H1 (cell line): ENCODE measurements at regions not wholly inside any gene's neighbourhood (a gene's known extent, or its start where the extent isn't known, plus 50 kb on each side); places are given as distances from the start of the nearest gene placed in this dataset.

Experiments used
- BCL11A ChIP-seq, 2 experiments: IDR thresholded peaks; one replicate each; pipeline ENCODE4 v1.6.1; 2011; ENCODE audit warnings: low read depth in 2 of 2, low read length in 2 of 2, mild to moderate bottlenecking in 2 of 2
- CEBPB ChIP-seq: IDR thresholded peaks from 2 replicates; pipeline ENCODE4 v1.6.1; 2012; ENCODE audit warnings: low read depth, low read length
- EZH2 ChIP-seq: fragments of 200-600 bp; sonication (generic); IDR thresholded peaks from 2 replicates; pipeline ENCODE4 v1.7.1; 2012; ENCODE audit warnings: low read depth, mild to moderate bottlenecking, moderate library complexity, low read length, inconsistent platforms; ENCODE audit not compliant: severe bottlenecking
- JUND ChIP-seq: IDR thresholded peaks from 2 replicates; pipeline ENCODE4 v1.6.1; 2011; ENCODE audit warnings: mild to moderate bottlenecking, improper control_type of control experiment, low read length
- POLR2A ChIP-seq, 2 experiments: IDR thresholded peaks; 1 replicate in 1 of 2; 2 replicates in 1 of 2; pipeline ENCODE4 v1.6.1; 2011; ENCODE audit warnings: low read depth in 2 of 2, low read length in 2 of 2, mild to moderate bottlenecking in 2 of 2; ENCODE audit errors: control extremely low read depth in 1 of 2
- POLR2AphosphoS5 ChIP-seq: IDR thresholded peaks from 2 replicates; pipeline ENCODE4 v1.6.1; 2011; ENCODE audit warnings: low read depth, low read length
- RAD21 ChIP-seq, 2 experiments: IDR thresholded peaks in 1 of 2; conservative IDR thresholded peaks in 1 of 2; 2 replicates each; pipeline ENCODE4 v1.6.1; 2011; ENCODE audit warnings: low read depth in 2 of 2, low read length in 2 of 2, improper control_type of control experiment in 1 of 2, inconsistent platforms in 1 of 2, mild to moderate bottlenecking in 1 of 2, moderate library complexity in 1 of 2
- TCF12 ChIP-seq: IDR thresholded peaks from 2 replicates; pipeline ENCODE4 v1.6.1; 2011; ENCODE audit warnings: low read depth, mild to moderate bottlenecking, low read length
- TF ChIP-seq, protein P1 (sequence below), 3 experiments: IDR thresholded peaks; 1 replicate in 2 of 3; 2 replicates in 1 of 3; pipeline versions ENCODE4 v1.5.1 to v1.6.1; 2011; ENCODE audit warnings: low read length in 3 of 3, mild to moderate bottlenecking in 3 of 3, inconsistent platforms in 2 of 3, low read depth in 1 of 3, moderate library complexity in 1 of 3; ENCODE audit not compliant: insufficient read depth in 1 of 3; ENCODE audit errors: control extremely low read depth in 1 of 3
- TF ChIP-seq, protein P2 (sequence below): fragments of 300-600 bp; sonication (generic); IDR thresholded peaks from 2 replicates; pipeline ENCODE4 v1.7.1; 2012; ENCODE audit warnings: low read length, moderate library complexity, mild to moderate bottlenecking, inconsistent platforms; ENCODE audit not compliant: insufficient replicate concordance

DNA sequence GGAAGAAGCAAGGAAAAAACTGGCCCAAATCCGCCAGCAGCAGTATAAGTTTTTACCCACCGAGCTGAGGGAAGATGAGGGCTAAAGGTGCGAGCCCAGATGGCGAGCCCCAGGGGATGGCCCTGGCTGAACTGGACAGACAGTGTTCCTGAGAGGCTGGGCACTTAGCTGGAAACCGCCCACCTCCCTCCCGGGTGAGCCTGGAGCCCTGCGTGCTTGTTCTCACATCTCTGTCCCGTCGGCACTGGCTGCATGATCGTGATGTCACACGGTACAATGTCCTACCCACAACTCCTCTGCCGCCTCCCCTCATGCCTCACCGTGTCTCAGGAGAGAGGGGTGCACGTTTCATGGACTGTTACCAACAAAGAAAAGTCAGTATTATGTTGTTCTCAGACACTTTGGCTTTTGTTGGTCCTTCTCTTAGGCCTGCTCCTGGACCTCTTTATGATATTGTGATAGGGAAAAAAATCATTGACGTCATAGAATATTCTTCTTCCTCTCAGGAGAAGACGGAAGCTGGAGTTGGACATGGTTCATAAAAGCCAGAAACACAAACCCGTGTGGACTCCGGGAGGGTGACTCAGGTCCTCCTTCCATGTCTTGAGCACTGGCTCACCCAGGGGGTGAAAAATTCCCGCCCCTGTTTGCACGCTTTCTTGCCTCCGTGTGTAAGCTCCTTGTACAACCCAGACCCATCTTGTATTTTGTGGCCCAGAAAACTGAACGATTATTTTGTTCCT lies 201.8 kb upstream of the TPM1 start:
- TF ChIP-seq, protein P1, sequence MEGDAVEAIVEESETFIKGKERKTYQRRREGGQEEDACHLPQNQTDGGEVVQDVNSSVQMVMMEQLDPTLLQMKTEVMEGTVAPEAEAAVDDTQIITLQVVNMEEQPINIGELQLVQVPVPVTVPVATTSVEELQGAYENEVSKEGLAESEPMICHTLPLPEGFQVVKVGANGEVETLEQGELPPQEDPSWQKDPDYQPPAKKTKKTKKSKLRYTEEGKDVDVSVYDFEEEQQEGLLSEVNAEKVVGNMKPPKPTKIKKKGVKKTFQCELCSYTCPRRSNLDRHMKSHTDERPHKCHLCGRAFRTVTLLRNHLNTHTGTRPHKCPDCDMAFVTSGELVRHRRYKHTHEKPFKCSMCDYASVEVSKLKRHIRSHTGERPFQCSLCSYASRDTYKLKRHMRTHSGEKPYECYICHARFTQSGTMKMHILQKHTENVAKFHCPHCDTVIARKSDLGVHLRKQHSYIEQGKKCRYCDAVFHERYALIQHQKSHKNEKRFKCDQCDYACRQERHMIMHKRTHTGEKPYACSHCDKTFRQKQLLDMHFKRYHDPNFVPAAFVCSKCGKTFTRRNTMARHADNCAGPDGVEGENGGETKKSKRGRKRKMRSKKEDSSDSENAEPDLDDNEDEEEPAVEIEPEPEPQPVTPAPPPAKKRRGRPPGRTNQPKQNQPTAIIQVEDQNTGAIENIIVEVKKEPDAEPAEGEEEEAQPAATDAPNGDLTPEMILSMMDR (IDR thresholded peaks at IDR 0.05; ENCODE audit: control extremely low read depth in 1 of 3, insufficient read depth in 1 of 3, low read depth in 1 of 3, low read length in 3 of 3), result no peak
- TF ChIP-seq TCF12, result no peak
- TF ChIP-seq, protein P2, sequence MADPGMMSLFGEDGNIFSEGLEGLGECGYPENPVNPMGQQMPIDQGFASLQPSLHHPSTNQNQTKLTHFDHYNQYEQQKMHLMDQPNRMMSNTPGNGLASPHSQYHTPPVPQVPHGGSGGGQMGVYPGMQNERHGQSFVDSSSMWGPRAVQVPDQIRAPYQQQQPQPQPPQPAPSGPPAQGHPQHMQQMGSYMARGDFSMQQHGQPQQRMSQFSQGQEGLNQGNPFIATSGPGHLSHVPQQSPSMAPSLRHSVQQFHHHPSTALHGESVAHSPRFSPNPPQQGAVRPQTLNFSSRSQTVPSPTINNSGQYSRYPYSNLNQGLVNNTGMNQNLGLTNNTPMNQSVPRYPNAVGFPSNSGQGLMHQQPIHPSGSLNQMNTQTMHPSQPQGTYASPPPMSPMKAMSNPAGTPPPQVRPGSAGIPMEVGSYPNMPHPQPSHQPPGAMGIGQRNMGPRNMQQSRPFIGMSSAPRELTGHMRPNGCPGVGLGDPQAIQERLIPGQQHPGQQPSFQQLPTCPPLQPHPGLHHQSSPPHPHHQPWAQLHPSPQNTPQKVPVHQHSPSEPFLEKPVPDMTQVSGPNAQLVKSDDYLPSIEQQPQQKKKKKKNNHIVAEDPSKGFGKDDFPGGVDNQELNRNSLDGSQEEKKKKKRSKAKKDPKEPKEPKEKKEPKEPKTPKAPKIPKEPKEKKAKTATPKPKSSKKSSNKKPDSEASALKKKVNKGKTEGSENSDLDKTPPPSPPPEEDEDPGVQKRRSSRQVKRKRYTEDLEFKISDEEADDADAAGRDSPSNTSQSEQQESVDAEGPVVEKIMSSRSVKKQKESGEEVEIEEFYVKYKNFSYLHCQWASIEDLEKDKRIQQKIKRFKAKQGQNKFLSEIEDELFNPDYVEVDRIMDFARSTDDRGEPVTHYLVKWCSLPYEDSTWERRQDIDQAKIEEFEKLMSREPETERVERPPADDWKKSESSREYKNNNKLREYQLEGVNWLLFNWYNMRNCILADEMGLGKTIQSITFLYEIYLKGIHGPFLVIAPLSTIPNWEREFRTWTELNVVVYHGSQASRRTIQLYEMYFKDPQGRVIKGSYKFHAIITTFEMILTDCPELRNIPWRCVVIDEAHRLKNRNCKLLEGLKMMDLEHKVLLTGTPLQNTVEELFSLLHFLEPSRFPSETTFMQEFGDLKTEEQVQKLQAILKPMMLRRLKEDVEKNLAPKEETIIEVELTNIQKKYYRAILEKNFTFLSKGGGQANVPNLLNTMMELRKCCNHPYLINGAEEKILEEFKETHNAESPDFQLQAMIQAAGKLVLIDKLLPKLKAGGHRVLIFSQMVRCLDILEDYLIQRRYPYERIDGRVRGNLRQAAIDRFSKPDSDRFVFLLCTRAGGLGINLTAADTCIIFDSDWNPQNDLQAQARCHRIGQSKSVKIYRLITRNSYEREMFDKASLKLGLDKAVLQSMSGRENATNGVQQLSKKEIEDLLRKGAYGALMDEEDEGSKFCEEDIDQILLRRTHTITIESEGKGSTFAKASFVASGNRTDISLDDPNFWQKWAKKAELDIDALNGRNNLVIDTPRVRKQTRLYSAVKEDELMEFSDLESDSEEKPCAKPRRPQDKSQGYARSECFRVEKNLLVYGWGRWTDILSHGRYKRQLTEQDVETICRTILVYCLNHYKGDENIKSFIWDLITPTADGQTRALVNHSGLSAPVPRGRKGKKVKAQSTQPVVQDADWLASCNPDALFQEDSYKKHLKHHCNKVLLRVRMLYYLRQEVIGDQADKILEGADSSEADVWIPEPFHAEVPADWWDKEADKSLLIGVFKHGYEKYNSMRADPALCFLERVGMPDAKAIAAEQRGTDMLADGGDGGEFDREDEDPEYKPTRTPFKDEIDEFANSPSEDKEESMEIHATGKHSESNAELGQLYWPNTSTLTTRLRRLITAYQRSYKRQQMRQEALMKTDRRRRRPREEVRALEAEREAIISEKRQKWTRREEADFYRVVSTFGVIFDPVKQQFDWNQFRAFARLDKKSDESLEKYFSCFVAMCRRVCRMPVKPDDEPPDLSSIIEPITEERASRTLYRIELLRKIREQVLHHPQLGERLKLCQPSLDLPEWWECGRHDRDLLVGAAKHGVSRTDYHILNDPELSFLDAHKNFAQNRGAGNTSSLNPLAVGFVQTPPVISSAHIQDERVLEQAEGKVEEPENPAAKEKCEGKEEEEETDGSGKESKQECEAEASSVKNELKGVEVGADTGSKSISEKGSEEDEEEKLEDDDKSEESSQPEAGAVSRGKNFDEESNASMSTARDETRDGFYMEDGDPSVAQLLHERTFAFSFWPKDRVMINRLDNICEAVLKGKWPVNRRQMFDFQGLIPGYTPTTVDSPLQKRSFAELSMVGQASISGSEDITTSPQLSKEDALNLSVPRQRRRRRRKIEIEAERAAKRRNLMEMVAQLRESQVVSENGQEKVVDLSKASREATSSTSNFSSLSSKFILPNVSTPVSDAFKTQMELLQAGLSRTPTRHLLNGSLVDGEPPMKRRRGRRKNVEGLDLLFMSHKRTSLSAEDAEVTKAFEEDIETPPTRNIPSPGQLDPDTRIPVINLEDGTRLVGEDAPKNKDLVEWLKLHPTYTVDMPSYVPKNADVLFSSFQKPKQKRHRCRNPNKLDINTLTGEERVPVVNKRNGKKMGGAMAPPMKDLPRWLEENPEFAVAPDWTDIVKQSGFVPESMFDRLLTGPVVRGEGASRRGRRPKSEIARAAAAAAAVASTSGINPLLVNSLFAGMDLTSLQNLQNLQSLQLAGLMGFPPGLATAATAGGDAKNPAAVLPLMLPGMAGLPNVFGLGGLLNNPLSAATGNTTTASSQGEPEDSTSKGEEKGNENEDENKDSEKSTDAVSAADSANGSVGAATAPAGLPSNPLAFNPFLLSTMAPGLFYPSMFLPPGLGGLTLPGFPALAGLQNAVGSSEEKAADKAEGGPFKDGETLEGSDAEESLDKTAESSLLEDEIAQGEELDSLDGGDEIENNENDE, result no peak
- no peak for TF ChIP-seq RAD21 (IDR thresholded peaks at IDR 0.05 in 1 of 2, conservative IDR thresholded peaks at IDR 0.05 in 1 of 2; ENCODE audit: low read depth in 2 of 2, low read length in 2 of 2)
- no peak for TF ChIP-seq POLR2AphosphoS5
- TF ChIP-seq CEBPB, result no peak
- TF ChIP-seq EZH2, result no peak
- TF ChIP-seq POLR2A (IDR thresholded peaks at IDR 0.05; ENCODE audit: control extremely low read depth in 1 of 2, low read depth in 2 of 2, low read length in 2 of 2), result no peak
- no peak for TF ChIP-seq JUND
- no peak for TF ChIP-seq BCL11A (IDR thresholded peaks at IDR 0.05; ENCODE audit: low read depth in 2 of 2, low read length in 2 of 2)
